Progenitor cell of endocrine pancreas (in vitro differentiated cells): ENCODE measurements at regions not wholly inside any gene's neighbourhood (a gene's known extent, or its start where the extent isn't known, plus 50 kb on each side); places are given as distances from the start of the nearest gene placed in this dataset.

Source experiments
- DNase-seq: peaks from one replicate; pipeline ENCODE4 v3.0.0; 2021; ENCODE audit warnings: low spot score; ENCODE audit not compliant: unreplicated experiment
- H3K27ac Mint-ChIP-seq: 2 replicates; pipeline ENCODE4 v1.8.0; 2021; ENCODE audit warnings: mild to moderate bottlenecking, moderate library complexity, mixed read lengths
- H3K27me3 Mint-ChIP-seq: 2 replicates; pipeline ENCODE4 v1.8.0; 2021; ENCODE audit warnings: mixed read lengths
- H3K36me3 Mint-ChIP-seq: 2 replicates; pipeline ENCODE4 v1.8.0; 2022; ENCODE audit warnings: mixed read lengths; ENCODE audit not compliant: insufficient read depth
- H3K4me1 Mint-ChIP-seq: 2 replicates; pipeline ENCODE4 v1.8.0; 2021; ENCODE audit warnings: low read depth, mixed read lengths
- H3K4me3 Mint-ChIP-seq: 2 replicates; pipeline ENCODE4 v1.8.0; 2021; ENCODE audit warnings: low read depth, mild to moderate bottlenecking, moderate library complexity, mixed read lengths
- H3K9me3 Mint-ChIP-seq: 2 replicates; pipeline ENCODE4 v1.8.0; 2021; ENCODE audit warnings: low read depth, mixed read lengths
- TF ChIP-seq, protein P1 (sequence below): fragments of 200-600 bp; sonication (generic); IDR thresholded peaks from one replicate; pipeline ENCODE4 v1.5.0; 2021; ENCODE audit warnings: antibody characterized with exemption, mild to moderate bottlenecking; ENCODE audit not compliant: unreplicated experiment

DNA sequence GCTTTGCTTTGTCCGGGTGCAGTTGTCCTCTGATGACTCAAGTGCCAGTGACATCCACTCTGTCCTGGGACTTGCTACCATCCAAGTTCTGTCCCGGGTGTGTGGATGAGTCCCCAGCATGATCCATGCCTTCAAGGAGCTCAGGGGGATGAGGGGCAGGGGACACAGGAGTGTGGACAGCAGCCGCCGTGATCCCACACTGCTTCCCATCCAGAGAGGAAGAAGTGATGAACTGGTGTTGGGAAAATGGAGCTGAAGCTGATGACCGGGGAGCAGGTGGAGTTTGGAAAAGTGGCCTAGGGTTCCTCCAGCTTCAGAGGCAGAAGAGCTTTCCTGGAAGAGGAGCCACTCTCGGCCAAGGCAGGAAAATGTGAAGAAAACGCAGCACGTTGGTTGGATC is 249.6 kb upstream of the TNRC6C start:
- no peak overlapping the region for H3K4me3 Mint-ChIP-seq
- H3K27ac Mint-ChIP-seq, result no peak overlapping the region
- DNase-seq, result no peak
- TF ChIP-seq, protein P1, sequence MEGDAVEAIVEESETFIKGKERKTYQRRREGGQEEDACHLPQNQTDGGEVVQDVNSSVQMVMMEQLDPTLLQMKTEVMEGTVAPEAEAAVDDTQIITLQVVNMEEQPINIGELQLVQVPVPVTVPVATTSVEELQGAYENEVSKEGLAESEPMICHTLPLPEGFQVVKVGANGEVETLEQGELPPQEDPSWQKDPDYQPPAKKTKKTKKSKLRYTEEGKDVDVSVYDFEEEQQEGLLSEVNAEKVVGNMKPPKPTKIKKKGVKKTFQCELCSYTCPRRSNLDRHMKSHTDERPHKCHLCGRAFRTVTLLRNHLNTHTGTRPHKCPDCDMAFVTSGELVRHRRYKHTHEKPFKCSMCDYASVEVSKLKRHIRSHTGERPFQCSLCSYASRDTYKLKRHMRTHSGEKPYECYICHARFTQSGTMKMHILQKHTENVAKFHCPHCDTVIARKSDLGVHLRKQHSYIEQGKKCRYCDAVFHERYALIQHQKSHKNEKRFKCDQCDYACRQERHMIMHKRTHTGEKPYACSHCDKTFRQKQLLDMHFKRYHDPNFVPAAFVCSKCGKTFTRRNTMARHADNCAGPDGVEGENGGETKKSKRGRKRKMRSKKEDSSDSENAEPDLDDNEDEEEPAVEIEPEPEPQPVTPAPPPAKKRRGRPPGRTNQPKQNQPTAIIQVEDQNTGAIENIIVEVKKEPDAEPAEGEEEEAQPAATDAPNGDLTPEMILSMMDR, result no peak
- no peaks in the 10 kb centered on the region for H3K4me1 Mint-ChIP-seq
- peaks cover 20% of the 10 kb centered on the region for H3K9me3 Mint-ChIP-seq
- H3K36me3 Mint-ChIP-seq, result no peaks in the 10 kb centered on the region
- peaks cover 13% of the 10 kb centered on the region for H3K27me3 Mint-ChIP-seq

DNA sequence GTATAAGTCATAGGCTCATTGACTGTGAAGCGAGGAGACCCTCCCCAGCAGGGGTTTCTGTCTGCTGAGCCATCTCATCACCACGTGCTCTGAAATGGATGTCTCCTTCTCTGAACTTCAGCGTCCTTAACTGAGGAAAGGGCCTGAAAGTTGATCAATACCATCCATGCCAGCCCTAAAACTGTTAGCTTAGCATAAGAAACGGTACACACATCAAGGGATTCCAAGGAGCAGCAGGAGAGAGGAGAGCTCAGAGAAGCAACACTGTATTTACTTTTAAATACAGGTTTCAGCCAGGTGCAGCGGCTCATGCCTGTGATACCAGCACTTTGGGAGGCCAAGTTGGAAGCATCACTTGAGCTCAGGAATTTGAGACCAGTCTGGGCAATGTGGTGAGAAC is 248.9 kb upstream of the TNRC6C start:
- H3K9me3 Mint-ChIP-seq, result peaks cover 21% of the 10 kb centered on the region
- H3K27ac Mint-ChIP-seq, result no peak overlapping the region
- TF ChIP-seq, protein P1, result no peak

DNA sequence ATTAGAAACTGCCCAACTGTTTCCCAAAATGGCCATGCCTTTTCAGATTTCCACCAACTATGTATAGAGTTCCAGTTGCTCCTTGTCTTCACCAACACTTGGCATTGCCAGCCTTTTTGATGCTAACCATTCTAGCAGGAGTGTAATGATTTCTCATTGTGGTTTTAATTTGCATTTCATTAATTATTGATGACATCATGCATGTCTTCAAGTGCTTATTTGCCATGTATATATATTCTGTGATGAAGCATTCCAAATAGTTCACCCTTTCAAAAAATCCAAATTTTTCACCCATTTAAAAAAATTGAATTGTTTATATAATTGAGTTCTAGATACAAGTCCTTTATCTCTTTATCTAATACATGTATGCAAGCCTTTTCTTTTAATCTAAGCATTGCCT is 245.9 kb upstream of the TNRC6C start:
- no peaks in the 10 kb centered on the region for H3K36me3 Mint-ChIP-seq
- H3K4me3 Mint-ChIP-seq, result no peak overlapping the region
- H3K27ac Mint-ChIP-seq, result no peak overlapping the region
- no peak for DNase-seq
- TF ChIP-seq, protein P1, result no peak
- H3K27me3 Mint-ChIP-seq, result peaks cover 10% of the 10 kb centered on the region
- H3K4me1 Mint-ChIP-seq, result no peaks in the 10 kb centered on the region
- H3K9me3 Mint-ChIP-seq, result peaks cover 22% of the 10 kb centered on the region

More for the DNA sequence above, 248.9 kb upstream of the TNRC6C start:
- H3K36me3 Mint-ChIP-seq, result no peaks in the 10 kb centered on the region
- no peaks in the 10 kb centered on the region for H3K4me1 Mint-ChIP-seq
- H3K27me3 Mint-ChIP-seq, result peaks cover 13% of the 10 kb centered on the region
- H3K4me3 Mint-ChIP-seq, result no peak overlapping the region
- DNase-seq, result no peak

DNA sequence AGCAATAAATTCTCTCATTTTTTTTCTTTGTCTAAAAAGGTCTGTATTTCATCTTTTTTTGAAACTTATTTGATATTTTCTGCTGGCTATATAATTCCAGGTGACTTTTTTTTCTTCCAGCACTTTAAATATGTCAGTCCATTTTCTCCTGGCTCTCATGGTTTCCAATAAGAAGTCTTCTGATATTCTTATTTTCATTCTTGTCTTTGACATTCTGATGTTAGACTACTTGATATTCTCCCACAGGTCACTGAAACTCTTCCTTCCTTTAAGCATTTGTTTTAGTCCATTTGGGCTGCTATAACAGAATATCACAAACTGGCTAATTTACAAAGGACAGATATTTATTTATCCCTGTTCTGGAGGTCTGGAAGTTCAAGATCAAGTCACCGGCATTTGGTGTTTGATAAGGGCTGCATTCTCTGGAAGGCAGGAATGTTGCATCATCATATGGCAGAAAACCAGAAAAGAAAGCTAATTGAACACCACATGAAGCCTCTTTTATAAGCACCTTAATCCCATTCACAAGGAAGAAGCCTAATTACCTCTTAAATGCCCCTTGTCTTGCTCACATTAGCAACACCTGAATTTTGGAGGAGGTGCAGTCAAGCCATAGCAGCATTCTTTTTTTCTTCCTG is 242.1 kb upstream of the TNRC6C start:
- no peak overlapping the region for H3K27ac Mint-ChIP-seq
- TF ChIP-seq, protein P1, result no peak
- H3K4me1 Mint-ChIP-seq, result no peaks in the 10 kb centered on the region
- peaks cover 22% of the 10 kb centered on the region for H3K9me3 Mint-ChIP-seq
- no peak for DNase-seq
- no peaks in the 10 kb centered on the region for H3K36me3 Mint-ChIP-seq
- H3K4me3 Mint-ChIP-seq, result no peak overlapping the region
- peaks cover 7% of the 10 kb centered on the region for H3K27me3 Mint-ChIP-seq

DNA sequence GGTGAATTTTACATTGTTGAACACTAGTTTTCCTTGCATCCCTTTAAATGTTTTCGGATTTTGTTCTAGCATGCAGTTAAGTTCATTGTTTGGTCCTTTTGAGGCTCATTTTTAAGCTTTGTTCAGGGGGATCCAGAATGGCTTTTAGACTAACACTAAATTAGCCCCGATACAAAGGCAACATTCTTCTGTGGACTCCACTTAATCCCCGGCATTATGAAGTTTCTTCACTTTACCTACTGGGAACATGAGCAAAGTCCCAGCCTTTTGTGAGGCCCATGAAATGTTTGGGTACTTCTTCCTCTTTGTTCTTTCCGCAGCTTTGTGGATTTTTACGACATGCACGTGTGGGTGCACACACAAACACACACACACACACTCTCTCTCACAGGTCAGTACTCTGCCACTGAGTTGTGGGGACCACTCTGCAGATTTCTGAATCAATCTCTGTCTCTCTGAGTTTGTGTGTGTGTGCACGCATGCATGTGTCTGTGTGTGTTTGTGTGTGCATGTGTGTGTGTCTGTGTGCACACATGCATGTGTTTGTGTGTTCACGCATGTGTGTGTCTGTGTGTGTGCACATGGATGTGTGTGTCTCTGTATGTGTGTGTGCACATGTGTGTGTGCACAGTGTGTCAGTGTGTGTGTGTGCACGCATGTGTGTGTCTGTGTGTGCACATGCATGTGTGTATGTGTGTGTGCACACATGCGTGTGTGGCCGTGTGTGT is 240.4 kb upstream of the TNRC6C start:
- TF ChIP-seq, protein P1, result no peak
- H3K27me3 Mint-ChIP-seq, result peaks cover 16% of the 10 kb centered on the region
- no peak overlapping the region for H3K4me3 Mint-ChIP-seq
- no peaks in the 10 kb centered on the region for H3K36me3 Mint-ChIP-seq
- H3K4me1 Mint-ChIP-seq, result no peaks in the 10 kb centered on the region
- no peak for DNase-seq
- no peak overlapping the region for H3K27ac Mint-ChIP-seq
- H3K9me3 Mint-ChIP-seq, result peaks cover 21% of the 10 kb centered on the region
